Endothelial cell of umbilical vein (primary cell): ENCODE measurements at regions not wholly inside any gene's neighbourhood (a gene's known extent, or its start where the extent isn't known, plus 50 kb on each side); places are given as distances from the start of the nearest gene placed in this dataset.

Experiments
- BruUV-seq: library from RNA; stranded (reverse); fragments of 400-500 nt; replicated peaks from 2 replicates; lab custom pipeline; 2021; lab: Mats Ljungman, UMichigan
- CTCF ChIA-PET: fragments of 300-600, 350-600 bp; sonication (Branson Sonifier 250); formaldehyde crosslinking; loops from one replicate; lab custom pipeline; 2021; ENCODE audit warnings: antibody characterized with exemption, inconsistent platforms; lab: Charles Lee
- POLR2A ChIA-PET: fragments of 300-600, 350-600 bp; sonication (Branson Sonifier 250); formaldehyde crosslinking; loops from one replicate; lab custom pipeline; 2021; ENCODE audit warnings: antibody characterized with exemption, inconsistent platforms; lab: Charles Lee
- DNase-seq: peaks from one replicate; pipeline ENCODE4 v3.0.0-alpha.2; 2011; ENCODE audit warnings: low read depth, low spot score
- FAIRE-seq: peaks from 2 replicates; lab custom pipeline; 2011; peaks lifted over from hg19 to GRCh38; lab: Jason Lieb, UNC
- H2AFZ ChIP-seq: 2 replicates; pipeline ENCODE4 v1.6.0; 2012; ENCODE audit warnings: low read depth, low read length, control low read depth, inconsistent platforms
- H3K27ac ChIP-seq: 2 replicates; pipeline ENCODE4 v1.5.1; 2011; ENCODE audit warnings: low read depth, mild to moderate bottlenecking, control low read depth, low read length, moderate library complexity; ENCODE audit not compliant: insufficient read depth
- H3K27me3 ChIP-seq, 2 experiments: 2 replicates each; pipeline versions ENCODE4 v1.6.0 to v1.6.1; 2011; ENCODE audit warnings: low read length in 2 of 2, mixed read lengths in 1 of 2; ENCODE audit not compliant: control insufficient read depth in 2 of 2, insufficient read depth in 2 of 2
- H3K36me3 ChIP-seq, 2 experiments: 2 replicates in 1 of 2; 3 replicates in 1 of 2; pipeline ENCODE4 v1.5.1; 2011; ENCODE audit warnings: low read length in 2 of 2, mild to moderate bottlenecking in 1 of 2, moderate library complexity in 1 of 2; ENCODE audit not compliant: control insufficient read depth in 2 of 2, insufficient read depth in 2 of 2; ENCODE audit errors: extremely low read depth in 1 of 2
- H3K4me1 ChIP-seq: 3 replicates; pipeline ENCODE4 v1.5.1; 2011; ENCODE audit warnings: mild to moderate bottlenecking, low read length; ENCODE audit not compliant: control insufficient read depth, insufficient read depth; ENCODE audit errors: extremely low read depth
- H3K4me2 ChIP-seq: 2 replicates; pipeline ENCODE4 v1.6.1; 2011; ENCODE audit warnings: low read length, control low read depth, mixed read lengths; ENCODE audit not compliant: insufficient read depth
- H3K4me3 ChIP-seq, 3 experiments: fragments of 200-600 bp in 1 of 3; sonication (generic), shearing (Covaris generic) in 1 of 3; replicated peaks in 1 of 3; 2 replicates each; pipeline ENCODE4 v1.5.1; 2011 to 2016; ENCODE audit warnings: control low read depth in 3 of 3, low read length in 3 of 3, mild to moderate bottlenecking in 2 of 3, inconsistent platforms in 1 of 3, low read depth in 1 of 3, moderate library complexity in 1 of 3; ENCODE audit not compliant: insufficient read depth in 1 of 3
- H3K79me2 ChIP-seq: 2 replicates; pipeline ENCODE4 v1.6.0; 2012; ENCODE audit warnings: low read length, inconsistent platforms; ENCODE audit not compliant: control insufficient read depth, insufficient read depth
- H3K9ac ChIP-seq: replicated peaks from 2 replicates; pipeline ENCODE3; 2011; ENCODE audit warnings: low read length, control low read depth; ENCODE audit not compliant: insufficient read depth; ENCODE audit errors: extremely low read depth
- H3K9me1 ChIP-seq: replicated peaks from 3 replicates; pipeline ENCODE4 v1.6.0; 2011; ENCODE audit warnings: mild to moderate bottlenecking, low read length; ENCODE audit not compliant: control insufficient read depth, insufficient read depth; ENCODE audit errors: extremely low read depth
- H3K9me3 ChIP-seq: replicated peaks from 2 replicates; pipeline ENCODE4 v1.5.1; 2012; ENCODE audit warnings: low read length, inconsistent platforms; ENCODE audit not compliant: control insufficient read depth, insufficient read depth
- H4K20me1 ChIP-seq: replicated peaks from 2 replicates; pipeline ENCODE3; 2011; ENCODE audit warnings: mild to moderate bottlenecking, low read length; ENCODE audit not compliant: control insufficient read depth, insufficient read depth; ENCODE audit errors: extremely low read depth
- CTCF ChIP-seq, 2 donors: IDR thresholded peaks; 1 replicate in 1 of 2; 2 replicates in 1 of 2; pipeline ENCODE4 v1.5.1; 2011; ENCODE audit warnings: low read length in 2 of 2, mild to moderate bottlenecking in 2 of 2, moderate library complexity in 2 of 2, control low read depth in 1 of 2, inconsistent platforms in 1 of 2, low read depth in 1 of 2; ENCODE audit not compliant: insufficient read depth in 1 of 2; ENCODE audit errors: extremely low read depth in 1 of 2
- EZH2 ChIP-seq: IDR thresholded peaks from 2 replicates; pipeline ENCODE4 v1.6.1; 2012; ENCODE audit warnings: borderline replicate concordance, low read depth, mild to moderate bottlenecking, moderate library complexity, low read length, inconsistent platforms; ENCODE audit not compliant: severe bottlenecking
- FOS ChIP-seq: IDR thresholded peaks from 2 replicates; pipeline ENCODE4 v1.6.1; 2011; ENCODE audit warnings: mild to moderate bottlenecking, low read length, moderate library complexity, borderline replicate concordance; ENCODE audit not compliant: insufficient read depth
- GATA2 ChIP-seq: IDR thresholded peaks from 2 replicates; pipeline ENCODE4 v1.7.0; 2011; ENCODE audit warnings: low read depth, mild to moderate bottlenecking, moderate library complexity, mixed read lengths, low read length; ENCODE audit not compliant: insufficient read length, insufficient read depth
- JUN ChIP-seq: IDR thresholded peaks from 2 replicates; pipeline ENCODE4 v1.6.1; 2011; ENCODE audit warnings: borderline replicate concordance, low read depth; ENCODE audit not compliant: insufficient read length, insufficient read depth
- MYC ChIP-seq: IDR thresholded peaks from one replicate; pipeline ENCODE4 v1.6.1; 2011; ENCODE audit warnings: mild to moderate bottlenecking, low read depth, low read length
- POLR2A ChIP-seq: IDR thresholded peaks from 2 replicates; pipeline ENCODE4 v1.6.1; 2012; ENCODE audit warnings: low read depth, mild to moderate bottlenecking, control low read depth, low read length
- POLR2AphosphoS5 ChIP-seq: IDR thresholded peaks from 2 replicates; pipeline ENCODE4 v1.6.1; 2012; ENCODE audit warnings: low read depth, mild to moderate bottlenecking, control low read depth, low read length, moderate library complexity; ENCODE audit not compliant: insufficient read depth
- dilution Hi-C: fragments of 300-500 bp; cut with MboI; formaldehyde crosslinking; loops from one replicate; pipeline ENCODE4 v1.15.0; 2019; ENCODE audit warnings: low sequenced_read_pairs; ENCODE audit not compliant: extremely low pct_ligation_motif_present
- intact Hi-C: fragments of 100-400 bp; cut with micrococcal nuclease; formaldehyde crosslinking; loops from one replicate; pipeline ENCODE4 v1.10.0; 2022
- TF ChIP-seq, protein P1 (sequence below): IDR thresholded peaks from 2 replicates; pipeline ENCODE4 v1.6.1; 2011; ENCODE audit not compliant: insufficient read depth, insufficient read length

GRCh38 chr2:16383411-16383810 is 282.2 kb downstream of the CYRIA start:
- no peak for TF ChIP-seq POLR2A
- TF ChIP-seq FOS = no peak
- TF ChIP-seq JUN = no peak
- TF ChIP-seq EZH2 = no peak
- TF ChIP-seq GATA2 = no peak
- no peak for TF ChIP-seq MYC
- no peak for TF ChIP-seq POLR2AphosphoS5
- TF ChIP-seq CTCF (IDR thresholded peaks at IDR 0.05; ENCODE audit: extremely low read depth in 1 of 2, insufficient read depth in 1 of 2, low read depth in 1 of 2, low read length in 2 of 2) = no peak
- TF ChIP-seq, protein P1, sequence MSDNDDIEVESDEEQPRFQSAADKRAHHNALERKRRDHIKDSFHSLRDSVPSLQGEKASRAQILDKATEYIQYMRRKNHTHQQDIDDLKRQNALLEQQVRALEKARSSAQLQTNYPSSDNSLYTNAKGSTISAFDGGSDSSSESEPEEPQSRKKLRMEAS = no peak
- CTCF ChIA-PET = no interaction called here
- DNase-seq (no peak), FAIRE-seq (no peak)
- Histone ChIP-seq H3K4me3 (no peak overlapping the region), H3K79me2 (no peaks in the 10 kb centered on the region), H3K4me2 (no peak overlapping the region), H3K27me3 (no peaks in the 10 kb centered on the region), H3K4me1 (no peaks in the 10 kb centered on the region), H3K9me1 (no peaks in the 10 kb centered on the region), H3K36me3 (no peaks in the 10 kb centered on the region), H3K9me3 (peaks cover 2% of the 10 kb centered on the region), H4K20me1 (no peaks in the 10 kb centered on the region), H2AFZ (no peak overlapping the region), H3K9ac (no peak overlapping the region), H3K27ac (no peak overlapping the region)
- dilution Hi-C loops (no loop called here), intact Hi-C loops (no loop called here)
- POLR2A ChIA-PET = no interaction called here
- no TSS peak for BruUV-seq
